GM12875 (cell line): ENCODE measurements at regions not wholly inside any gene's neighbourhood (a gene's known extent, or its start where the extent isn't known, plus 50 kb on each side); places are given as distances from the start of the nearest gene placed in this dataset.
A peak's percentile ranks its signal among the peaks of the same experiment; 100 is the strongest.

Source experiments
- H3K4me3 ChIP-seq: one replicate; pipeline ENCODE4 v1.5.1; 2011; ENCODE audit warnings: low read depth, low read length, control low read depth
- CTCF ChIP-seq: IDR thresholded peaks from 2 replicates; pipeline ENCODE4 v1.5.1; 2011; ENCODE audit warnings: low read depth, mild to moderate bottlenecking, control low read depth, inconsistent platforms, low read length, moderate library complexity, borderline replicate concordance; ENCODE audit not compliant: insufficient read depth

- no peak for TF ChIP-seq CTCF
Observed at GRCh38 chr9:7601739-7602138, 197.8 kb downstream of the DMAC1 start.

GRCh38 chr9:7597716-7598115 lies 201.9 kb downstream of the DMAC1 start:
- H3K4me3 ChIP-seq: no peak overlapping the region
- TF ChIP-seq CTCF: no peak

More at GRCh38 chr9:7601739-7602138, 197.8 kb downstream of the DMAC1 start:
- no peak overlapping the region for H3K4me3 ChIP-seq

GRCh38 chr9:7592321-7593316 lies 207.0 kb downstream of the DMAC1 start:
- TF ChIP-seq CTCF: 0 out of 2 replicates have a peak, but pooled peaks have one; percentile 23
- no peak overlapping the region for H3K4me3 ChIP-seq

- TF ChIP-seq CTCF: no peak
- no peak overlapping the region for H3K4me3 ChIP-seq
Observed at GRCh38 chr9:7591501-7591900, 208.1 kb downstream of the DMAC1 start.

GRCh38 chr9:7580568-7580967 lies 219.0 kb downstream of the DMAC1 start:
- H3K4me3 ChIP-seq: no peak overlapping the region
- no peak for TF ChIP-seq CTCF

GRCh38 chr9:7579351-7579750 lies 220.2 kb downstream of the DMAC1 start:
- no peak overlapping the region for H3K4me3 ChIP-seq
- no peak for TF ChIP-seq CTCF

GRCh38 chr9:7578951-7579350 lies 220.6 kb downstream of the DMAC1 start:
- H3K4me3 ChIP-seq: no peak overlapping the region
- no peak for TF ChIP-seq CTCF
